HG03139 (cell line): ENCODE measurements at regions not wholly inside any gene's neighbourhood (a gene's known extent, or its start where the extent isn't known, plus 50 kb on each side); places are given as distances from the start of the nearest gene placed in this dataset.

Source experiments
- ATAC-seq: cut with Tn5 transposase; IDR thresholded peaks from one replicate; pipeline ENCODE4 v1.9.1; 2021; ENCODE audit not compliant: unreplicated experiment

DNA sequence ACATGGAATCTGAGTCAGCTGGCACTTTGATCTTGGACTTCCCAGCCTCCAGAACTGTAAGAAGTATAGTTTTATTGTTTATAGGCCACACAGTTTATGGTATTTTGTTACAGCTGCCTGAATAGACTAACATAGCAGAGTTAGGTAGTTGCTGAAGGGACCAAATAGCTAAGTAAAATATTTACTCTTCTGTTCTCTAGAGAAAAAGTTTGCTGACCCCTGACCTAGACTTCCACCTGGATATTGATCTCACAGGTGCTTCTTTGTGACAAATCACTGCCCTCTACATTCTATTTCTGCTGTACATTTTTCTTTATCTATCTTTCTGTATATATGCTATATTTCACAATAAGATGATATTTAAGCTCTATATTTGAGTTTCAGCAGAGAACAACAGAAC lies 212.5 kb downstream of the CSNK2A3 start:
- no peak for ATAC-seq

DNA sequence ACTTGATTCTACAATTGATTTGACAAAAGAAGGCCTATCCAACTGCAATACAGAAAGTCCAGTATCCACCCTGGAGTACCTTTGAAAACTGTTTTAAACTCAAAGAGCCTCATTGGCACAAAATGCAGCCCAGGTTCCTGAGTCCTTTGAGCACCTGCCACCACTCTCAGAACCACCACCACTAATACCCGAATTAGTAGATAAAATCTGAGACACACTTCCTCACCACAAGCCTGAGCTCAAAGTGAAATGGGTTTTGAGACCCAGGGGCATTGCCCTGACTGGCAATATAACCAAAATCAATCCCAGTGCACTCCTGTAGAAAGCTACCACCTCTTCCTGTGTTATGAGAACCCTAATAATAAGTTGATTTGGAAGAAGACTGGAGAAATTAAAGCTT lies 215.7 kb downstream of the CSNK2A3 start:
- no peak for ATAC-seq

DNA sequence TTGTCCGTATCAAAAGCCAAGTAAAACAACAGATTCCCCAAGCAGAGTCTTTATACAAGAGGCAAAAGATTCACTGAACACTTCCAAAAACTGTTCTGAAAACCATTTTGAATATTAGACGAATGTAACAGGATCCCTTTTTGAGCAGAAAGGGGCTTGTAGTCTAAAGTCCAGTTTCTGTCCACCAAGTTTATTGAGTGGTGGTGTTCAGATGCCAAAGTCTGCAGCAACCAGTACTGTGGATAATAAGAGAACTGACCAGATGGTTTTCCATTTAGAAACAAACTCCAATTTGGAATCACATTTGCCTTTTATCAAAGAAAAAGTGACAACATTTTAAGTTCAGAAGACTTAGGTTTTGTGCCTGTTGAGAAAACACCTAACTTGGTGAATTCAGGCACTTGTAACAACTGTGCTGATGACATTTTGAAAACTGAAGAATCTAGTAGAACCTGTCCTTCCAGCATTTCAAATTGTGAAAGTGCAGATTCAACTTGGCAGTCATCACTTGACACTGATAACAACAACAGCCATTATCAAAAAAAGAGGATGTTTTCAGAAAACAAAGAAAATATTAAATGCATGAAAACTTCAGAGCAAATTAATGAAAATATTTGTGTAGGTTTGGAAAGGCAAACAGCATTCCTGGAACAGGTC lies 217.1 kb downstream of the CSNK2A3 start:
- ATAC-seq, result no peak

DNA sequence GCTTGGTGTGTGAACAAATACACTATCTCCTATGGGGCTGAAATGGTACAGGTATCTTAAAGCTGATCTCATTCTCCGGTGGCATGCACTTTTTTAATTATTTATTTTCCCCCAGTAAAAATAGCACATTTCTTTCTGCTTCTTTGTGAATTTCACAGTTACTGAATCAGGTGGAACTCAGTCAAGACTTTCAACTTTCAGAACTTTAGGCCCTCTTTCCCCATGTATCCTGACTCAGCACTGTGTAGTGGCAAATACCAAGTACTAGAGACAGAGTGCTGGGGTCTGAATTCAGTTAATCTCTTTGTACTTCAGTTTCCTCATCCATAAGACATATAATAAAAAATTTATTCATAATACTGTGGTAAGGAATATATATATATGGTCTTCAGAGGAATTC lies 223.9 kb downstream of the CSNK2A3 start:
- ATAC-seq, result no peak

DNA sequence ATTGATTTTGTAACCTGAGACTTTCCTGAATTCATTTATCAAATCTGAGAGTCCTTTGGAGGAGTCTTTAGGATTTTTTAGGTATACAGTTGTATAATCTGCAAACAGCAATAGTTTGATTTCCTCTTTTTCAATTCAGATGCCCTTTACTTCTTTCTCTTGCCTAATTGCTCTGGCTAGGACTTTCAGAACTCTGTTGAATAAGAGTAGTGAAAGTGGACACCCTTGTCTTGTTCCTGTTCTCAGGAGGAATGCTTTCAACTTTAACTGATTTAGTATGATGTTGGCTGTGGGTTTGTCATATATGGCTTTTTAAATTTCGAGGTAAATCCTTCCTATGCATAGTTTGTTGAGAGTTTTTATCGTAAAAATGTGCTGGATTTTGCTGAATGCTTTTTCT lies 227.4 kb downstream of the CSNK2A3 start:
- no peak for ATAC-seq

DNA sequence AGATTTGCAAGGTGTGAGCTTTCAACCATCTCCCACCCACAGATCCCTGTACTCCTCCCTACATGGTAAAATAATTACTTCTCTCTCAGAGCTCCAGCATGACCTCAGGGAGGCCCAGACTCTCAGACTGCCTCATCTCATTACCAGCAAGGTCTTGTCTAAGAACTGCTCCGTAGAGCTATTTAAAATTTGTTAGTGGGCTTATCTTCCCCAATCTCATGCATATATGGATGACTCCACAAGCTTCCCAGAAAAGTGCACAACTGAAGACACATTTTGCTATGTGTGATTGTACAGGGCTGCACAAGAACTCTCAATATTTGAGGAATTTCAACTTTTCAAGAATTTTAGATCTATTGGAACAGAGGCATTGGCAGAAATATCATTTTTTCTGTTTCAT lies 230.3 kb downstream of the CSNK2A3 start:
- no peak for ATAC-seq

DNA sequence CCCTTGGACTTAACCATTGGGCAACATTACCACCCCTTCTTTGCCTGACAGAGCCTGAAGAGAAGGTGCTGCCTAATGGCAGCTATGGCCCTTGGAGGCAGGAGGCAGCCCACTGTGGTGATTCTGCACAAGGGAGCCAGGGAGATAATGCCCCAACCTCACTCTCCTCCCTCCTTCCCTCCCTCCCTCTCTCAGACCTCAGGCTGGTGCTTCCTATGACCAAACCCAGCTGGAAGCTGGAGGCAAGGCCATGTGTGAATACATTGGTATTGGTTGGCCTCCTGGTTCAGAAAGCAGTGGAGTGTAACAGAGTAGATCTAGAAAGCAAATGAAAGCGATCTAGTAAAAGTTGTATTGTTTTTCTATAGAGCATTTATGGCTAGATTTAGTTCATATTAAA lies 233.1 kb downstream of the CSNK2A3 start:
- ATAC-seq, result no peak

DNA sequence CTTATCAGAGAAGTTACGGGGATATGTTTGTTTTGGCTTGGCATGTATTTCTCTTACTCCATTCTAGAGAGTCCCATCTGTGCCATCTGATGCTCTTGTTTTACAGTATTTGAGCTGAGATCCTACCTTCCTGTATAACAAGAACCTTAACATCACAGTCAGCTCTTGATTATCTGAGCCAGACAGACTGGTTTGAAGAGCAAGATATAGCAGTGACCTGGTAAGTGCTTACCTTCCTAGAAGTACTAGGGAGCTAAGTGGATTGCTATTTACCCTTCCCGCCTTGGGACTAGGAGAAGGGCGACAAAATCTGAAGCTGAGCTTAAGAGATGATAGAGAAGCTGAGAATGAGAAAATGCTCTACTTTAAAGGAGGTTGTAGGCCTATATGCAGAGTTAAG lies 235.3 kb downstream of the CSNK2A3 start:
- no peak for ATAC-seq

DNA sequence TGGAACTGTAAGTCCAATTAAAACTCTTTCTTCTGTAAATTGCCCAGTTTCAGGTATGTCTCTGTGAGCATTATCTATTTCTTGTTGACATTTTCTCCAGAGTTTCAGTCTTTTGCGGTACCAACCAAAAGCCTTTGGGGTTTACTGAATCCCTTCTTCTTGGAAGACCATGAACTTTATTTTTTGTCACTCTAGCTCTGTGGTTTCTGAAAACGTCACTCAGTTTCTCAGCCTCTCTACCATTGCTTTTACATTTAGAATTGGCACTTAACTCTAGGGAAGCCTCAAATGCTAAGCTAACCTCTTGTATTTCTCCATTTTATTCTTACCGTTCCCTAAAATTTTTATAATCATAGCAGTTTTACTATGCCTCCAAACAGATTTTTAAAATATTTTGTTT lies 237.6 kb downstream of the CSNK2A3 start:
- no peak for ATAC-seq

DNA sequence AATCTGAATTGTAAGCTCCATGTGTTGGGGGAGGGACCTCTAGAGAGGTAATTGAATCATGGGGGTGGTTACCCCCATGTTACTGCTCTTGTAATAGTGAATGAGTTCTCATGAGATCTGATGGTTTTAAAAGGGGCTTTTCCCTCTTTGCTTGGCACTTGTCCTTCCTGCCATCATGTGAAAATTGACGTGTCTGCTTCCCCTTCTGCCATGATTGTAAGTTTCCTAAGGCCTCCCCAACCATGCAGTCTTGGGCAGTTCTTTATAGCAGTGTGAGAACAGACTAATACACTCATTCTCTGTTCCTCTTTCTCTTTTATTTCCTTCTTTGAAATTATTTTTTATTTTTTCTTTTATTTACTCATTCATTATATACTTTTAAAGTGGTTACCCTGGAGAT lies 239.4 kb downstream of the CSNK2A3 start:
- no peak for ATAC-seq

DNA sequence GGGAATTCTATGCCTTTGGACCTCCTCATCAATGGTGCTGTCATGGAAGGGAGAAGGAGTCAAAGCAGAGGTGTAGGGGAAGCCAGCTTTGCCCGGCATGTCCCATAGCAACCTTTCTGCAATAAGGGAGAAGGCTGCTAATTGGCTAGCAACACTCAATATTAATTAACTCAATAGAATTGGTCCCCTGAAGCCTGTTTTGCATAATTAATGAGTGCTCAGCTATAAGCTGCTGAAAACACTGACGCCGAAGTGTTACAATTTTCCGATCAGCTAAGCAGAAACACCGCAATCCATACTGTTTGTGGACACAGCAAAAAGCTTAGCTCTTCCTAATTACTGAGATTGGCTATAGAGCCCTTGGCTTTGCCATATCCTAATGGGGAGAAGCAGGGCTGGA lies 245.0 kb downstream of the CSNK2A3 start:
- no peak for ATAC-seq

DNA sequence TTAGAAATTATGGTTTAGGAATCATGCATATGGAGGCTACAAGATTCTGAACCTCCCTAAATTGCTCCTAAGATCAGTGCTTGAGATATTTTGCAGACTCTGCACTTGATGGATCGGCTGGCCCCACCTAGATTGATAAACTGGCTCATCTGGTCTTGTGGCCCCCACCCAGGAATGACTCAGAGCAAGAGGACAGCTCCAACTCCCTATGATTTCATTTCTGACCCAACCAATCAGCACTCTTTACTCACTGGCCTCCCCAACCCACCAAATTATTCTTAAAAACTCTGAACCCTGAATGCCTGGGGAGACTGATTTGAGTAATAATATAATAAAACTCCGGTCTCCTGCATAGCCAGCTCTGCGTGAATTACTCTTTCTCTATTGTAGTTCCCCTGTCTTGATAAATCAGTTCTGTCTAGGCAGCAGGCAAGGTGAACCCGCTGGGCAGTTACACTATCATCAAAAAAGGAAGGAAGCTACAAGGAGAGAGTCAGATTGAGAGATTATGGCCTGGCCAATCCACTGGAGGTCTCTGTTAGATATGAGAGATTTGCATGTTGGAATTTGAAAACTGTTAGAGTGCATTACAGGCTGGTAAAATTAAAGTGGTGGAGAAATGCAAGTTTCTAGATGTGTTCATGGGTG lies 245.8 kb downstream of the CSNK2A3 start:
- ATAC-seq, result no peak

DNA sequence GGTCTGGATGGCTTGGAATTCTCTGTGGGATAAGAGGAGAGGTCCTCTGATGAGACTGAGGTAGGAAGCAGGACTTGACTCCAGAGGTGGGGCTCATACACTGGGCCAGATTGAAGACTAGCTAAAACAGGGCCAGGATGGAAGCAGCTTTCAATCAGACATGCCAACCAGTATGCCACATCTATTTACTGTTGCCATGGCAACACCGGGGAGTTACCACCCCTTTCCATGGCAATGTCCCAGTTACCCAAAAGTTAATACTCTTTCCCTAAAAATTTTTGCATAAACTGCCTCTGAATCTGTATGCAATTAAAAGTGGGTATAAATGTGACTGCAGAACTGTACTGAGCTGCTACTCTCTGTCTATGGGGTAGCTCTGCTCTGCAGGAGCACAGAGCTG lies 247.5 kb upstream of the ZBED5 start:
- no peak for ATAC-seq

DNA sequence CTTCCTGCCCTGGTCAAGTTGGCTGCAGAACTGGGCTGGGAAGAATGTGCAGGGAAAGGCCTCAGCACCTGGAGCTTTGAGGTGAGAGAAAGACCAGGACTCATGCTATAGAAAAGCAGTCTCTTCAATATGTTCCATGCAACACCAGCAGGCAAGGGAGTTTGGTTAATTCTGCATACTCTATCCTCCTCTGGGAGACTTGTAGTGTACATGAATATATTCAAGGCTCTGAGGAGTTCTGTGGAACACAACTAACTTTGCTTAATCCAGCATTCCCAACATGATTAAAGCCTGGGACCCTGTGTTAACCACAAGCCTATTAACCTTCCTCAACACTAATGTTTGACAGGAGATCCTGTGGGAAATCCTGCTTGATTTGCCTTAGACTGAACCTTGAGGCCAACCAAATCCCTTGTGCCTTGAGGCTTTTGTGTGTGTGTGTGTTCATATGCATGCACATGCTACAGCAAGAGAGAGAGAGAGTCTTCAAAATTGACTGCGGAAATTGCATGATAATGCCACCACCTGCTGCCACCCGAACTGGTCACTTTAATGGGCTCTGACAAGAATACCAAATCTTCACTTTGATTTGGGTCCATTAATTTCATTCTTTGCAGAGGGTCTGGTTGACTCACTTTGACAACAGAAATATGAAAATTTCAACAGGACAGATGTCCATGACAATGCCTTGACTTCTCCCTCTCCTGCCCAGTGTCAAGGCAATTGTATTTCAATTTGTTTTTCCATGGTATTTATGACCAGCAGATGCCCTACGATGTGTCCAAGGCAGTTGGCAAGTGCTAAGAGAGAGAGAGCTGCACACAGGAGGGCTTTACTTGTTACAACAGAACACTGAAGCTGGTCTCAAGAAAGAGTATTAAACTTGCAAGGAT lies 238.2 kb upstream of the ZBED5 start:
- ATAC-seq, result no peak

DNA sequence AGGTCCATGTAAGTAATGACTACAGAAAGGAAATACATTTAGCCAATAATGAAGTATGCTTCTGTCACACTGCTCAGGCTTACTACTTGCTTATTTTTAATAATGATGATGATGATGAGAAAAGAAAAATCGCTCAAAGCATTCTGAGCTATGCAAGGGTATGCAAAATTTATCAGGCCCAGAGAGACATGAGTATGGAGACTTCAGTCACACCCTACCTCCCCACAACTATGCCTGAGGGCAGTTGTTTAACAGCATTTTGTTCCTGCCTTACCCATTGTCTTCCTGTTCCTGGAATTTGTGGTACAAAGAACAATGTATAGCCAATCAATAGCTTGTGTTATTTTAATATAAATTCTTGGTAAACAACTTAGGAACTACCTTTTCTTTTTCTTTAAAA lies 232.6 kb upstream of the ZBED5 start:
- ATAC-seq, result no peak

DNA sequence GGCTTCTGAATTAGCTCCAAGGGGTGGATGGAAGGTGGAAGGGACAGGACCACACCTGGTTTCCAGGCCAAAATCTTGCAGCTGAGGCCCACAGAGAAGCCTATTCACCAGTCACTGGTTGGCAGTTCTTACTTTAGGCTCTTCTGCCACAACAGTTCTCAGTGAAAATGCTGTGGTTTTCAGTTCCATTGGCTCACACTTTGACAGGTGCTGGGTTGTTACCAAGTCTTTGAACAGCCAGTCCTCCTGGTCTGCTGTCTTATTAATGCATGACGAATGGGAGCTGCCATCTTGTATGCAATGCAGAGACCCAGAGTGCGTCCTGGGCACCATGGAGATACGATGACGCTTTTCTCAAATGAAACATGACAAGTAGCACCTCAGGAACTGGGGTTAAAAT lies 232.0 kb upstream of the ZBED5 start:
- ATAC-seq, result no peak

DNA sequence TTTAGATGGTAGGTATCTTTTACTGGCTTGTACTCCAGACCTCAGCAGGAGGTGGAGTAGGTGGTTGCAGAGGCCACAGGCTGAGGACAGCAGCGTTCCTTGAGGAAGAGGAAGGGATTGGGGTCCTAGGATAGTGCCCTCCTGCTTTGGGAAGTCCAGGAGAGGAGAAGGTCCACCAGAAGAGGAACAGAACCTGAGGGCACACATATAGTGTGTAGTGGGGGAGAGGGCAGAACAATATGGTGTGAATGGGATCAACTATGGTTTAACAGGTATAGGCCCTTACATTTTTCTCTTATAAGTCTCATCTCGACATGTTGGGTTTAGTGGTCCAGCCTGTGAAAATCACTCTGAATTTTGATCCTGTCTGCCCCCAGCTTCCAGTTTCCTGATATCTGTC lies 229.1 kb upstream of the ZBED5 start:
- ATAC-seq, result no peak

DNA sequence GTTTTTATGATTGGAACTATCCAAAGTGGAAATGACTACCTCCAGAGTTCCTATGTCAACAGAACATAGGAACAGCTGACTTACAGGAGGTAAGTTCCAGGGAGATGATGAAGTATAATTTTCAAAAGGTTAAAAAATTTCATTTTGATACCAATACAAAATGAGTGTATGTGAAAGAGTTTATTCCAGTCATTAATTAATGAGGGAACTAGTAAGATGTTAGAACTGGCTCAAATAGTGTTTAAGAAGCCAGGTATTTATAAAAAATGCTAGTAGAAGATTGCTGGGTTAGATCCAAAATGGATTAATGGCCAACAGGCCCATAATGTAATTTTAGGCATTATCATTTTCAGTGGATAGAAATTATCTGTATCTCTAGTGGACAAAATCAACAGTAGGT lies 227.7 kb upstream of the ZBED5 start:
- ATAC-seq, result no peak

DNA sequence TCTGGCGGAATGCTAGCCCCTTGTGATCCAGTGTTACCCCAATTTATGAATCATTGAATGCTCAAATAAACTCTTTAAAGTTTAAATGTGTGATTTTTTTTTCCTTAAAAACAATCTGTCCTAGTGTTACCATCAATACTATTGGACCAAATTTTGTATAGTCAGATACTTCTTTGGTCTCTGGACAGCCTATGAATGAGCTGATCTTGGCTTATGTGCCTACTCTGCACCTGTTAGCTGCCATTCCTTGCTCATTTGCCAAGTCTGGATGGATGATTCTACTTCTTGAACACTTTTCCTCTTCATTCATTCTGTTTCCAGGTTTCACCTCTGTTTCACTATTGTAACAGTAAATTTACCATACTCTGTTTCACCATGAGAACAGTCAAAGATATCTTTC lies 226.5 kb upstream of the ZBED5 start:
- no peak for ATAC-seq

DNA sequence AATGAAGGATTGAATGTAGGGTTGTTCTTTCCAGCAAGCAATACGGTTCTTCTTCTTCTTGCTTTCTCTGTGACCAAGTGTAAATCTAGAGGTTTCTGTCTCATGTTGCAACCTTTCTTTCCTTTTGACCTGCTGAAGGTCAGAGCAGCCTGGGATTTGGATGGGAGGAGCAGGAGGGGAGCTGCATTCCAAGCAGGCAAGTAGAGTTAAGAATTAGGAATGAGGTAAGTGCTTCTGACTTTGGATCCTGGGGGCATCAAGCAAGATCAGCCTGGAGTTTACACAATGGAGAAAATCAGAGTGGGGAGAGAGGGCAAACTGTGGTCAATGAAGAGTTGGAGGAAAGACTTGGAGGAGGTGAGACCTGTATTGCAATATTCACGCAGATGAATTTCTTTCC lies 225.6 kb upstream of the ZBED5 start:
- ATAC-seq, result no peak

DNA sequence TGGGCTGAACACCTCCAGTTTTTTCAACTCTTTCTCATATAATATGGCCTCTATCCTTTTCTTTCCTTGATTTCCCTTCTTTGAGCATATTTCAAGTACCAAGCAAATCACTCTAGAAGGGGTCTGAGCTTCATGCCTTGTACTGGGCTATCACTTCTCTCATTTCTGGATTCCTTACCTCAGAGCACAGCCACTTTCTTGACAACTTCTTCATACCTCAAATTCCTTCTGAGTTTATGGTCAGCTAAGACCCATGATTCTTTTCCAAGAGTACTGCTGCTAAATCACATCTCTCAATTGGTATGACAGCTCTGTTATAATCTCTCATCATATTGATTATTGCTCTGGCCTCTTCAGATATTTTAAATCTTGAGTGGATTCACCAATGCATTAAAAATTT lies 224.8 kb upstream of the ZBED5 start:
- no peak for ATAC-seq

DNA sequence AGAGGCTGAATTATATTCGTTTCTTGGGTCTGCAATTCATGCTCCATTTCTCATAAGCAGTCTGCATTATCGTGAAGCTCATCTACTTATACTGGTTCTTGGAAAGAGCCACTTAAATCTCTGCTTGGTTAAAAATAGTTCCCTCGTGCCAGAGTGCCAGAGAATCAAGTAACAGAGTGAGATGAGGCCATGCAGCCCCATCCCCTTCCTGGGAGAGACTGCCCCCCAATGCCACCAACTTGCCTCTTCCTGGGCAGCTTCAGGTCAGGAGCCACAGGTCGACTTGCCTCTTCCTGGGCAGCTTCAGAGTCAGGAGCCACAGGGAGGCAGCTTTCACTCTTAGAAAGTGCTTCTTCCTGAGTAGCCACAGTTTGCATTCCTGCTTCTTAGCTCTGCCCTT lies 223.9 kb upstream of the ZBED5 start:
- no peak for ATAC-seq
